ENCODE measurements at regions not wholly inside any gene's neighbourhood (a gene's known extent, or its start where the extent isn't known, plus 50 kb on each side); places are given as distances from the start of the nearest gene placed in this dataset.
"Not testable (repeated sequence)": the region's sequence is repeated elsewhere in the genome, so short reads cannot be mapped to it uniquely, and the experiment has no call there.

- DNase-seq, result no peak
Measured at GRCh38 chr2:122748552-122749011, 993.1 kb downstream of the TSN start.

- no peak for DNase-seq
Measured at GRCh38 chr2:122749405-122749804, 994.0 kb downstream of the TSN start.

GRCh38 chr2:122750095-122750494 lies 994.6 kb downstream of the TSN start:
- DNase-seq, result no peak

GRCh38 chr2:122750808-122751207 lies 995.4 kb downstream of the TSN start:
- DNase-seq, result no peak

GRCh38 chr2:122753336-122753735 lies 997.9 kb downstream of the TSN start:
- DNase-seq, result no peak

GRCh38 chr2:122754561-122754960 lies 999.1 kb downstream of the TSN start:
- DNase-seq, result no peak

GRCh38 chr2:122755281-122755780 lies 999.9 kb downstream of the TSN start:
- DNase-seq, result no peak

- no peak for DNase-seq
Measured at GRCh38 chr2:122758967-122759366, 1003.5 kb downstream of the TSN start.

- no peak for DNase-seq
Measured at GRCh38 chr2:122764014-122764413, 1008.6 kb downstream of the TSN start.

GRCh38 chr2:122780251-122780650 lies 1024.8 kb downstream of the TSN start:
- no peak for DNase-seq

- DNase-seq, result no peak
Measured at GRCh38 chr2:122794100-122794499, 1038.6 kb downstream of the TSN start.

- DNase-seq, result no peak
Measured at GRCh38 chr2:122795763-122796162, 1040.3 kb downstream of the TSN start.

GRCh38 chr2:122799391-122799790 lies 1043.9 kb downstream of the TSN start:
- DNase-seq, result no peak

GRCh38 chr2:122800781-122801180 lies 1045.3 kb downstream of the TSN start:
- DNase-seq, result no peak

- no peak for DNase-seq
Measured at GRCh38 chr2:122804494-122804893, 1049.0 kb downstream of the TSN start.

- no peak for DNase-seq
Measured at GRCh38 chr2:122805346-122805745, 1049.9 kb downstream of the TSN start.

GRCh38 chr2:122808286-122808969 lies 1053.0 kb downstream of the TSN start:
- no peak for DNase-seq

GRCh38 chr2:122812214-122812613 lies 1056.8 kb downstream of the TSN start:
- not testable (repeated sequence) for DNase-seq

- DNase-seq, result no peak
Measured at GRCh38 chr2:122815120-122815519, 1059.7 kb downstream of the TSN start.

- DNase-seq, result no peak
Measured at GRCh38 chr2:122816803-122817202, 1061.4 kb downstream of the TSN start.

- DNase-seq, result no peak
Measured at GRCh38 chr2:122822319-122822718, 1066.9 kb downstream of the TSN start.

GRCh38 chr2:122830157-122830556 lies 1074.7 kb downstream of the TSN start:
- DNase-seq, result no peak

- DNase-seq, result no peak
Measured at GRCh38 chr2:122831649-122832048, 1076.2 kb downstream of the TSN start.

- DNase-seq, result no peak
Measured at GRCh38 chr2:122843503-122843902, 1088.1 kb downstream of the TSN start.

- DNase-seq, result no peak
Measured at GRCh38 chr2:122851161-122851560, 1095.7 kb downstream of the TSN start.

All from CD4-positive, alpha-beta T cell treated with Interleukin-4 for 1 hour (primary cell).